ENCODE measurements at regions not wholly inside any gene's neighbourhood (a gene's known extent, or its start where the extent isn't known, plus 50 kb on each side); places are given as distances from the start of the nearest gene placed in this dataset.

DNA sequence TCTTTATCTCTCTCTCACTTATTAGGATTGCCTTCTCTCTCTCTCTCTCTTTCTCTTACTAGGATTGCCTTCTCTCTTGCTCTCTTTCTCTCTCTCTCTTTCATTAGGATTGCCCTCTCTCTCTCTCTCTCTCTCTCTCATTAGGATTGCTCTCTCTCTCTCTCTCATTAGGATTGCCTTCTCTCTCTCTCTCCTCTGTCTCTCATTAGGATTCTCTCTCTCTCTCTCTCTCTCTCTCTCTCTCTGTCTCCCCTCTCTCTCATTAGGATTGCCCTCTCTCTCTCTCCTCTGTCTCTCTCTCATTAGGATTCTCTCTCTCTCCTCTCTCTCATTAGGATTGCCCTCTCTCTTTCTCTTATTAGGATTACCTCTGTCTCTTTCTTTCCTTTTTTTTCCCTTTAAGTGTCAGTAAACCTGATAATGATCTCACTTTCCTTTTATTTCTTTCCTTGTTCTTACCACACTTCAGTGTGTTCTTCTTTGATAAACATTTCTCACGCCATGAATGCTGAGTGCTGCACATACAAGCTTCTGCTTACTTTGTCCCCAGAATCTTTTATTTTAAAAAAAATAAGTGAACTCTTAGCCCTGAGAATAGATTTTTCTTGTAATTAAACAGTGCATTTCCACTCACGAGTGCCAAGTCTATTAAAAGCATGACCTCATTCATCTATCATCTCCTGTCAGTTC lies 243.4 kb upstream of the TBC1D5 start:
- TF ChIP-seq CTCF (conservative IDR thresholded peaks at IDR 0.05; ENCODE audit: low read length) = no peak
- no peak for TF ChIP-seq EZH2phosphoT487 (IDR thresholded peaks at IDR 0.05; ENCODE audit: borderline replicate concordance, low read depth, low read length)
